WI38 (cell line): ENCODE measurements at regions not wholly inside any gene's neighbourhood (a gene's known extent, or its start where the extent isn't known, plus 50 kb on each side); places are given as distances from the start of the nearest gene placed in this dataset.

Source experiments
- H3K4me3 ChIP-seq: 2 replicates; pipeline ENCODE4 v1.5.1; 2011; ENCODE audit warnings: low read depth, mild to moderate bottlenecking, control low read depth, low read length
- TF ChIP-seq, protein P1 (sequence below): IDR thresholded peaks from 2 replicates; pipeline ENCODE4 v1.5.1; 2012; ENCODE audit warnings: low read depth, mild to moderate bottlenecking, control low read depth, low read length

DNA sequence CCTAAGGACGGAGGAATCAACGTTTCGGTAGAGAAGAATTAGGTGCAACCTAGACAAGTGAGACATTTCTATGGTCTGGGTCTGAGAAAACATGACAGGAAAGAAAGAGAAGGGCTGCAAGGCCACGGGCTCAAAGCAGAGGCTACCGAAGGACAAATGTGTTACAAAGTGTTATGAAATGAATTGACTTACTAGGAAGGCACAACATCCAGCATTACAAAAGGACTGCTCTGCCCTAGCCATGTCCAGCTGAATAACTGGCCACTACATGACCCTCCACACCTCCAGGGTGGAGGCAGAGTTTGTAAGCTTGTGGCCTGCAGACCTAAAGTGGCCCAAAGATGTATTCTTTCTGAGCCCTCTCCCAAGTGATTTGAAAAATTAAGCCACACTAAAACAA lies 133.6 kb downstream of the GDAP2 start:
- H3K4me3 ChIP-seq, result no peak overlapping the region
- TF ChIP-seq, protein P1, sequence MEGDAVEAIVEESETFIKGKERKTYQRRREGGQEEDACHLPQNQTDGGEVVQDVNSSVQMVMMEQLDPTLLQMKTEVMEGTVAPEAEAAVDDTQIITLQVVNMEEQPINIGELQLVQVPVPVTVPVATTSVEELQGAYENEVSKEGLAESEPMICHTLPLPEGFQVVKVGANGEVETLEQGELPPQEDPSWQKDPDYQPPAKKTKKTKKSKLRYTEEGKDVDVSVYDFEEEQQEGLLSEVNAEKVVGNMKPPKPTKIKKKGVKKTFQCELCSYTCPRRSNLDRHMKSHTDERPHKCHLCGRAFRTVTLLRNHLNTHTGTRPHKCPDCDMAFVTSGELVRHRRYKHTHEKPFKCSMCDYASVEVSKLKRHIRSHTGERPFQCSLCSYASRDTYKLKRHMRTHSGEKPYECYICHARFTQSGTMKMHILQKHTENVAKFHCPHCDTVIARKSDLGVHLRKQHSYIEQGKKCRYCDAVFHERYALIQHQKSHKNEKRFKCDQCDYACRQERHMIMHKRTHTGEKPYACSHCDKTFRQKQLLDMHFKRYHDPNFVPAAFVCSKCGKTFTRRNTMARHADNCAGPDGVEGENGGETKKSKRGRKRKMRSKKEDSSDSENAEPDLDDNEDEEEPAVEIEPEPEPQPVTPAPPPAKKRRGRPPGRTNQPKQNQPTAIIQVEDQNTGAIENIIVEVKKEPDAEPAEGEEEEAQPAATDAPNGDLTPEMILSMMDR, result no peak

DNA sequence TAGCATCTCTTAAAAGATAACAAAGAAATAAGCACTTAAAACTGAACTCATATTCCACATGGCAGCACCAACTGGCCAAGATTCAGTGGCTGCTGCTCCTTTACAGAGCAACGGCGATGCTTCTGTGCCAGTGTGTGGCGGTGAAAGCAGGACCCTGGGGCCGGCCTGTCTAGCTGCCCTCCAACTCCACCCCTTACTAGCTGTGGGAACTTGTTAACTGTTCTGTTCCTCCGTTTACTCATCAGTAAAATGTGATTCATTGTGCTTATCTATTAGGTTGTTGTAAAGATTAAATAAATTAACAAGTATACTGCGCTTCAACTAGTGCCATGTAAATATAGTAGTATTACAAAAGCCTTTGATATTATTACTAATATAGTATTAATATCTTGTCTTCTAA lies 133.2 kb downstream of the GDAP2 start:
- H3K4me3 ChIP-seq, result no peak overlapping the region
- TF ChIP-seq, protein P1, result no peak

DNA sequence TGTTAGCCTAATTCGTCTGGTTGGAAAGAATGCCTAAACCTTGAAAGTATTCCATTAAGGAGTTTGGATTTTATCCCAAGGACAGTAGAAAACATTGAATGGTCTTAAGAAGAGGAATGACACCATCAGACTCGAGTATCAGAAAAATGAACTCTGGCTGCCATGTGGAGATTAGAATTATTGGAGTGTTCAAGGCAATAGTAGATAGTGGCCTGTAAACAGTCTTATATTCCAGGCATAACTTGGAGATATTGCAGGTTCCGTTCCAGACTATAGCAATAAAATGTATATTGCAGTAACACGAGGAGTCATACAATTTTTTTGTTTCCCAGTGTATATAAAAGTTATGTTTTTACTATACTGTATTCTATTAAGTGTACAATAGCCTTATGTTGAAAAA lies 130.9 kb downstream of the GDAP2 start:
- TF ChIP-seq, protein P1, result no peak
- H3K4me3 ChIP-seq, result no peak overlapping the region

DNA sequence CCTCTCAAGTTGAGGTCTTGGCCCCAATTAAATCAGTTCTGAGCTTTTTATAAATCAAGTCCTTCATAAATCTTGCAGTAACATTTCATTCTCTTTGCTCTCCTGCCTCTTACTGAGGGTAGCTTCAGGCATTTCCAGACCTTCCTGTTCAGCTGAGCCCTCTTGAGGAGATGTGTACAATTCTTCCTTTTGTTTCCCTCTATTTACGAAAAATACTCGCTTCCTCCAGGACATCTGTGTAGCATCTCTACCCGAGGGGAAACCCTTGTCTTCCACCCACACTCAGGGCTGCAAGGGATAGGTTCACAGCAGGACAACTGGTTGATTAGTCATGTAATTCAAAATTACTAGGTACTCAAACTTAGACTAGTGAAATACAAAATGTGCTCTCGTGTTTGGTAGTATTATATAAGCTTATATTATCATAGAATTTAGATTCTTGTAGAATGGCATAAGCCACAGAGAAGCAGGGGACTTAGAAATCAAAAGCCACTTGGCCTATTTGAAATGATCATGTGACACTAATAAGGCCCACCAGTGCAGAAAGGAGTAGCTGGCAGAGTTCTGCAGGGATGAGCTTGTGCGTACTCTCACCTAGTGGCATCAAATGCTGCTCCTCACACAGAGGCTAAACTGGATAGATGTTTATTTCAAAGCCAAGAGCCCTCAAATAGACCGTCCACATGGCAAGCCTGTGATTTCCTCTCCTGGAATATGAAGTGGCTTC lies 126.7 kb downstream of the GDAP2 start:
- TF ChIP-seq, protein P1, result no peak
- H3K4me3 ChIP-seq, result no peak overlapping the region

DNA sequence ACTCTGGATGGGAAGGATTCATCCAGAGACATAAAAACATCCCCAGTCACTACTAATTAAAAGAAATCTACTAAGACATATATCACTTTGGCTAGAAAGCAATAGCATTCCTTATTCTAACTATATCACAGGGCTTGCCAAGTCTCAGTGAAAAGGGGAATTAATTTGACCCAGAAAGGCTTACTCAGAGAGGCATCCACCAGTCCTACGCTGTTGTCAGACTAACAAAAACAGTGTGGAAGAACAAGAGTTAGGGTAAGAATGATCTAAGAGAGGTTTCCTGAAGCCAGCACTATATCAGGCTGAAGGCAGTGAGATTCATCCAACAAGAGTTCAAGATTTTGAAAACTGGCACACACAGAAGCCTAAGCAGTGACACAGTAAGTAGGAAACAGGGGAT lies 126.1 kb downstream of the GDAP2 start:
- no peak overlapping the region for H3K4me3 ChIP-seq
- TF ChIP-seq, protein P1, result no peak

DNA sequence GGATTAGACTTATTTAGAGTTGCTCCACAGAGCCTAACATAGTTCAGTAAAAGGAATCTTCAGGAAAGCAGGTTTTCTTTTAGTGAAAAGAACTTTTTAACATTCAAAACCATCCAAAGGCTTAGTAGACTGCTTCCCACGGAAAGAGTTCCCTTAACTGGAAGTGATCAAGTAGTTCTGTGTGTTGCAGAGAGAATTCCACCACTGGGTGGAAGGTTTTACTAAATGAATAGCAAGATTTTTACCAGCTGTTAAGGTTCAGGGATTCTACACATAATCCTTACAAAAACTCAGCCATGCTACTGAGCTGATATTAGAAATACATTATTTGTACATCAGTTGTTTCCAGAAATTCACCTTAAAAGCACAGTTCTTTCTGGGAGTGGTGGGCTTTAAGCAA lies 119.7 kb downstream of the GDAP2 start:
- H3K4me3 ChIP-seq, result no peak overlapping the region
- TF ChIP-seq, protein P1, result no peak

DNA sequence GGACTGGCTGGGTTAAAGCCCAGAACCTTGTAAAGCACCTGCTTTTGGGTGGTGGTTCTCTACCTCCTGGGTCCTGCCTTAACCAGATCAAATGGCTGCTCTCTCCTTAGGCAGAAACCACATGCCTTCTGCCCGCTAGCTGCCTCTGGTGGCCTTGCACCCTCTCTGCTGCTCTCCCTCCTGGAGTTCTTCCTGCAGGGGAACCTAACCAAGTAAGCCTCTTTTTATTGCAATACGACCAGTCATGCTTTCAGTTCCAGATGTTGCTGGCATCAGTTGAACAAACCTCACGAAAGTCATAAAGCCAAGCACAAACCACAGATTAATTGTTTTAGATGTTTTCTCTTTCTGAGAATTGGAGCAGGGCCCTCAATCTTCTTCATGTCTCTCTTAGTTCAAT lies 118.9 kb downstream of the GDAP2 start:
- no peak overlapping the region for H3K4me3 ChIP-seq
- TF ChIP-seq, protein P1, result no peak
